Motor neuron (in vitro differentiated cells): ENCODE measurements at regions not wholly inside any gene's neighbourhood (a gene's known extent, or its start where the extent isn't known, plus 50 kb on each side); places are given as distances from the start of the nearest gene placed in this dataset.

Experiments
- ATAC-seq, 8 experiments: fragments of 200-7000 bp; cut with Tn5 transposase; replicated peaks in 6 of 8; 2 replicates each; pipeline ENCODE4 v1.8.0; 2021; ENCODE audit warnings: mild to moderate bottlenecking in 8 of 8, moderate library complexity in 8 of 8
- H3K27ac ChIP-seq, 2 donors: fragments of 250-450 bp; sonication (Bioruptor Pico); 2 replicates each; pipeline ENCODE4 v1.9.0; 2021; ENCODE audit warnings: antibody characterized with exemption in 2 of 2, mild to moderate bottlenecking in 2 of 2, moderate library complexity in 1 of 2
- H3K4me1 ChIP-seq, 2 donors: fragments of 250-450 bp; sonication (Bioruptor Pico); replicated peaks in 1 of 2; 2 replicates each; pipeline ENCODE4 v1.6.1; 2021; ENCODE audit warnings: antibody characterized with exemption in 2 of 2, mild to moderate bottlenecking in 2 of 2, moderate library complexity in 1 of 2
- H3K4me3 ChIP-seq, 5 donors: fragments of 250-450 bp; sonication (Bioruptor Pico); 2 replicates each; pipeline ENCODE4 v1.9.0; 2021; ENCODE audit warnings: antibody characterized with exemption in 5 of 5, mild to moderate bottlenecking in 5 of 5, moderate library complexity in 4 of 5
- WGBS, 10 experiments: fragments of 450-650 bp; shearing (Covaris generic); methylation state at CpG; one replicate each; pipeline ENCODE4 v1.0.0; 2022; 5-methylcytosine and 5-hydroxymethylcytosine counted together
- in situ Hi-C, 9 experiments: fragments of 400-800 bp; cut with MboI; loops; one replicate each; pipeline ENCODE4 v1.15.0; 2021; ENCODE audit warnings: low sequenced_read_pairs in 9 of 9, low pct_unique_long_range_greater_than_20kb in 2 of 9; ENCODE audit not compliant: unreplicated experiment in 9 of 9

GRCh38 chr6:99219788-99220187, 129.7 kb downstream of the FAXC start:
- 55 to 73% (median 58%) methylated on average over 2 to 3 of the region's 4 CpGs; no CpG with 5 or more reads in 7 of the 10 experiments for WGBS, 10 experiments
- in situ Hi-C loops: no loop called here
- peak in 7 of 8 experiments; percentile 35 to 88 (median 51) for ATAC-seq

GRCh38 chr6:99216959-99217358, 132.5 kb downstream of the FAXC start:
- no peak for ATAC-seq
- Histone ChIP-seq H3K4me3 (no peak overlapping the region), H3K4me1 (no peaks in the 10 kb centered on the region), H3K27ac (no peak overlapping the region)
- in situ Hi-C loops: no loop called here
- WGBS, 10 experiments: 4 to 67% (median 22%) methylated on average over 1 to 6 of the region's 6 CpGs; no CpG with 5 or more reads in 2 of the 10 experiments

More at GRCh38 chr6:99219788-99220187, 129.7 kb downstream of the FAXC start:
- H3K27ac ChIP-seq: no peak overlapping the region
- H3K4me3 ChIP-seq: no peak overlapping the region
- H3K4me1 ChIP-seq: no peaks in the 10 kb centered on the region

- no peak for ATAC-seq
- Histone ChIP-seq H3K27ac (no peak overlapping the region), H3K4me1 (no peaks in the 10 kb centered on the region), H3K4me3 (no peak overlapping the region)
- WGBS, 10 experiments: 0 to 86% (median 52%) methylated on average over 1 to 2 of the region's 2 CpGs
- in situ Hi-C loops: no loop called here
Observed at GRCh38 chr6:99195986-99196655, 153.4 kb downstream of the FAXC start.

- no peak overlapping the region for H3K4me3 ChIP-seq
- 82 to 89% (median 83%) methylated on average over 2 to 4 of the region's 4 CpGs; no CpG with 5 or more reads in 7 of the 10 experiments for WGBS, 10 experiments
- ATAC-seq: no peak
- no peaks in the 10 kb centered on the region for H3K4me1 ChIP-seq
- in situ Hi-C loops: no loop called here
- no peak overlapping the region for H3K27ac ChIP-seq
Observed at GRCh38 chr6:99192561-99192960, 156.9 kb downstream of the FAXC start.

- ATAC-seq: no peak
- 0 to 90% (median 46%) methylated on average over 1 to 5 of the region's 7 CpGs; no CpG with 5 or more reads in 2 of the 10 experiments for WGBS, 10 experiments
- in situ Hi-C loops: no loop called here
Observed at GRCh38 chr6:99189823-99190721, 159.4 kb downstream of the FAXC start.

GRCh38 chr6:99187429-99187828, 162.0 kb downstream of the FAXC start:
- in situ Hi-C loops: no loop called here
- H3K4me3 ChIP-seq: no peak overlapping the region
- H3K27ac ChIP-seq: no peak overlapping the region
- H3K4me1 ChIP-seq: no peaks in the 10 kb centered on the region
- ATAC-seq: peak in 3 of 8 experiments; percentile 15 to 38 (median 31)
- WGBS, 10 experiments: 0 to 100% (median 86%) methylated on average over 1 to 2 of the region's 2 CpGs; no CpG with 5 or more reads in 3 of the 10 experiments

More at GRCh38 chr6:99189823-99190721, 159.4 kb downstream of the FAXC start:
- H3K4me1 ChIP-seq: no peaks in the 10 kb centered on the region
- no peak overlapping the region for H3K4me3 ChIP-seq
- H3K27ac ChIP-seq: no peak overlapping the region

GRCh38 chr6:99186417-99186816, 163.1 kb downstream of the FAXC start:
- Histone ChIP-seq H3K27ac (no peak overlapping the region), H3K4me1 (no peaks in the 10 kb centered on the region), H3K4me3 (no peak overlapping the region)
- 20 to 100% (median 55%) methylated on average over 1 to 2 of the region's 2 CpGs; no CpG with 5 or more reads in 2 of the 10 experiments for WGBS, 10 experiments
- in situ Hi-C loops: no loop called here
- ATAC-seq: no peak

GRCh38 chr6:99185525-99185924, 163.9 kb downstream of the FAXC start:
- 7 to 100% (median 85%) methylated on average over 1 to 5 of the region's 5 CpGs; no CpG with 5 or more reads in 1 of the 10 experiments for whole genome bisulfite sequencing, 10 experiments
- Histone ChIP-seq H3K4me3 (no peak overlapping the region), H3K4me1 (no peaks in the 10 kb centered on the region), H3K27ac (no peak overlapping the region)
- in situ Hi-C loops: no loop called here
- no peak for ATAC-seq

GRCh38 chr6:99184696-99185095, 164.8 kb downstream of the FAXC start:
- no peaks in the 10 kb centered on the region for H3K4me1 ChIP-seq
- in situ Hi-C loops: no loop called here
- ATAC-seq: no peak
- no peak overlapping the region for H3K4me3 ChIP-seq
- no peak overlapping the region for H3K27ac ChIP-seq
- 0 to 86% (median 48%) methylated on average over 1 to 2 of the region's 2 CpGs; no CpG with 5 or more reads in 2 of the 10 experiments for WGBS, 10 experiments

GRCh38 chr6:99183066-99183465, 166.4 kb downstream of the FAXC start:
- no peak for ATAC-seq
- H3K27ac ChIP-seq: no peak overlapping the region
- in situ Hi-C loops: no loop called here
- WGBS, 10 experiments: 33 to 100% (median 82%) methylated on average over 1 of the region's 1 CpG; no CpG with 5 or more reads in 1 of the 10 experiments
- no peak overlapping the region for H3K4me3 ChIP-seq
- H3K4me1 ChIP-seq: no peaks in the 10 kb centered on the region

GRCh38 chr6:99181174-99181573, 168.3 kb downstream of the FAXC start:
- Histone ChIP-seq H3K4me3 (no peak overlapping the region), H3K4me1 (no peaks in the 10 kb centered on the region), H3K27ac (no peak overlapping the region)
- no peak for ATAC-seq
- WGBS, 10 experiments: 0 to 100% (median 63%) methylated on average over 1 of the region's 1 CpG
- in situ Hi-C loops: no loop called here

- 17 to 94% (median 83%) methylated on average over 1 to 2 of the region's 2 CpGs; no CpG with 5 or more reads in 3 of the 10 experiments for WGBS, 10 experiments
- Histone ChIP-seq H3K4me1 (no peaks in the 10 kb centered on the region), H3K4me3 (no peak overlapping the region), H3K27ac (no peak overlapping the region)
- ATAC-seq: no peak
- in situ Hi-C loops: no loop called here
Observed at GRCh38 chr6:99178168-99178567, 171.3 kb downstream of the FAXC start.

GRCh38 chr6:99177736-99178135, 171.7 kb downstream of the FAXC start:
- H3K4me1 ChIP-seq: no peaks in the 10 kb centered on the region
- H3K27ac ChIP-seq: no peak overlapping the region
- WGBS, 10 experiments: 24 to 98% (median 82%) methylated on average over 2 of the region's 2 CpGs; no CpG with 5 or more reads in 1 of the 10 experiments
- in situ Hi-C loops: no loop called here
- no peak for ATAC-seq
- no peak overlapping the region for H3K4me3 ChIP-seq
